ENCODE measurements at regions not wholly inside any gene's neighbourhood (a gene's known extent, or its start where the extent isn't known, plus 50 kb on each side); places are given as distances from the start of the nearest gene placed in this dataset.

GRCh38 chr1:234823191-234824176 lies 213.5 kb upstream of the IRF2BP2 start:
- FAIRE-seq (no peak), DNase-seq (ENCODE audit: low read depth, low spot score) (no peak)
- no peaks in the 10 kb centered on the region for H4K20me1 ChIP-seq (ENCODE audit: control insufficient read depth, extremely low read depth, insufficient read depth, low read length)
- no peak overlapping the region for H3K4me2 ChIP-seq (ENCODE audit: control insufficient read depth, extremely low read depth, insufficient read depth, low read depth, low read length)
- H3K27ac ChIP-seq (ENCODE audit: control insufficient read depth, insufficient read depth, low read length), result no peak overlapping the region
- no peak overlapping the region for H3K4me3 ChIP-seq (ENCODE audit: control insufficient read depth in 2 of 3, extremely low read depth in 1 of 3, insufficient read depth in 2 of 3, low read depth in 1 of 3, low read length in 3 of 3)
- no peaks in the 10 kb centered on the region for H3K9me3 ChIP-seq (ENCODE audit: control insufficient read depth, low read depth, low read length)
- no peak overlapping the region for H2AFZ ChIP-seq (ENCODE audit: control insufficient read depth, low read length)
- no peaks in the 10 kb centered on the region for H3K9me1 ChIP-seq (ENCODE audit: control insufficient read depth, extremely low read depth, insufficient read depth, low read length)
- no peak overlapping the region for H3K9ac ChIP-seq (ENCODE audit: control insufficient read depth, extremely low read depth, insufficient read depth, low read length)
- H3K36me3 ChIP-seq (ENCODE audit: control insufficient read depth in 2 of 2, extremely low read depth in 1 of 2, insufficient read depth in 2 of 2, low read length in 2 of 2), result no peaks in the 10 kb centered on the region
- dilution Hi-C loops (cut with MboI; ENCODE audit: extremely low pct_ligation_motif_present, low sequenced_read_pairs), result no loop called here
- no peaks in the 10 kb centered on the region for H3K27me3 ChIP-seq (ENCODE audit: control insufficient read depth, extremely low read depth, insufficient read depth, low read length)
- no peaks in the 10 kb centered on the region for H3K4me1 ChIP-seq (ENCODE audit: control insufficient read depth, extremely low read depth, insufficient read depth, low read length)
- no peaks in the 10 kb centered on the region for H3K79me2 ChIP-seq (ENCODE audit: control insufficient read depth, insufficient read depth, low read length)
- TF ChIP-seq CTCF (optimal IDR thresholded peaks at IDR 0.05 in 1 of 3, IDR thresholded peaks at IDR 0.05 in 1 of 3, conservative IDR thresholded peaks at IDR 0.05 in 1 of 3; ENCODE audit: extremely low read depth in 1 of 3, insufficient read depth in 2 of 3, low read length in 3 of 3), result no peak
- no peak for TF ChIP-seq EZH2 (IDR thresholded peaks at IDR 0.05; ENCODE audit: low read length)

- Histone ChIP-seq H4K20me1 (ENCODE audit: control insufficient read depth, extremely low read depth, insufficient read depth, low read length) (no peaks in the 10 kb centered on the region), H3K36me3 (ENCODE audit: control insufficient read depth in 2 of 2, extremely low read depth in 1 of 2, insufficient read depth in 2 of 2, low read length in 2 of 2) (no peaks in the 10 kb centered on the region), H3K27me3 (ENCODE audit: control insufficient read depth, extremely low read depth, insufficient read depth, low read length) (no peaks in the 10 kb centered on the region), H3K9me3 (ENCODE audit: control insufficient read depth, low read depth, low read length) (no peaks in the 10 kb centered on the region), H3K9ac (ENCODE audit: control insufficient read depth, extremely low read depth, insufficient read depth, low read length) (no peak overlapping the region), H3K4me2 (ENCODE audit: control insufficient read depth, extremely low read depth, insufficient read depth, low read depth, low read length) (no peak overlapping the region), H3K79me2 (ENCODE audit: control insufficient read depth, insufficient read depth, low read length) (no peaks in the 10 kb centered on the region), H3K4me1 (ENCODE audit: control insufficient read depth, extremely low read depth, insufficient read depth, low read length) (peaks cover 7% of the 10 kb centered on the region), H2AFZ (ENCODE audit: control insufficient read depth, low read length) (no peak overlapping the region), H3K4me3 (ENCODE audit: control insufficient read depth in 2 of 3, extremely low read depth in 1 of 3, insufficient read depth in 2 of 3, low read depth in 1 of 3, low read length in 3 of 3) (no peak overlapping the region), H3K9me1 (ENCODE audit: control insufficient read depth, extremely low read depth, insufficient read depth, low read length) (no peaks in the 10 kb centered on the region), H3K27ac (ENCODE audit: control insufficient read depth, insufficient read depth, low read length) (no peak overlapping the region)
- TF ChIP-seq CTCF (optimal IDR thresholded peaks at IDR 0.05 in 1 of 3, IDR thresholded peaks at IDR 0.05 in 1 of 3, conservative IDR thresholded peaks at IDR 0.05 in 1 of 3; ENCODE audit: extremely low read depth in 1 of 3, insufficient read depth in 2 of 3, low read length in 3 of 3) (no peak), EZH2 (IDR thresholded peaks at IDR 0.05; ENCODE audit: low read length) (no peak)
- FAIRE-seq, result no peak
- dilution Hi-C loops (cut with MboI; ENCODE audit: extremely low pct_ligation_motif_present, low sequenced_read_pairs), result no loop called here
- no peak for DNase-seq (ENCODE audit: low read depth, low spot score)
Observed at GRCh38 chr1:234821840-234822239, 211.9 kb upstream of the IRF2BP2 start.
